T-helper 2 cell treated with Interferon-gamma antibody and Interleukin-4, amounts not matched to agents 100 ng/mL and 5 ng/mL, for 36 hours (primary cell): ENCODE measurements at regions not wholly inside any gene's neighbourhood (a gene's known extent, or its start where the extent isn't known, plus 50 kb on each side); places are given as distances from the start of the nearest gene placed in this dataset.

Experiments used
- intact Hi-C: fragments of 100-400 bp; cut with micrococcal nuclease; formaldehyde crosslinking; loops from one replicate; pipeline ENCODE4 v1.15.1; 2023

GRCh38 chr16:73285436-73286201 is 237.7 kb upstream of the ZFHX3 start:
- intact Hi-C loops: no loop called here

GRCh38 chr16:73280388-73280787 is 232.5 kb upstream of the ZFHX3 start:
- intact Hi-C loops: no loop called here

- intact Hi-C loops: no loop called here
Measured at GRCh38 chr16:73279451-73279850, 231.5 kb upstream of the ZFHX3 start.

GRCh38 chr16:73277071-73277470 is 229.1 kb upstream of the ZFHX3 start:
- intact Hi-C loops: no loop called here

- intact Hi-C loops: no loop called here
Measured at GRCh38 chr16:73275448-73275847, 227.5 kb upstream of the ZFHX3 start.

- intact Hi-C loops: no loop called here
Measured at GRCh38 chr16:73275024-73275423, 227.1 kb upstream of the ZFHX3 start.

GRCh38 chr16:73274140-73274539 is 226.2 kb upstream of the ZFHX3 start:
- intact Hi-C loops: no loop called here

GRCh38 chr16:73268366-73268993 is 220.6 kb upstream of the ZFHX3 start:
- intact Hi-C loops: no loop called here

- intact Hi-C loops: no loop called here
Measured at GRCh38 chr16:73265935-73266334, 218.0 kb upstream of the ZFHX3 start.

- intact Hi-C loops: no loop called here
Measured at GRCh38 chr16:73265124-73265837, 217.4 kb upstream of the ZFHX3 start.

- intact Hi-C loops: no loop called here
Measured at GRCh38 chr16:73262931-73263330, 215.0 kb upstream of the ZFHX3 start.

- intact Hi-C loops: no loop called here
Measured at GRCh38 chr16:73255031-73255430, 207.1 kb upstream of the ZFHX3 start.

GRCh38 chr16:73253922-73254480 is 206.1 kb upstream of the ZFHX3 start:
- intact Hi-C loops: no loop called here

- intact Hi-C loops: no loop called here
Measured at GRCh38 chr16:73252446-73252845, 204.5 kb upstream of the ZFHX3 start.

- intact Hi-C loops: no loop called here
Measured at GRCh38 chr16:73251608-73252007, 203.7 kb upstream of the ZFHX3 start.

GRCh38 chr16:73248316-73248715 is 200.4 kb upstream of the ZFHX3 start:
- intact Hi-C loops: no loop called here

GRCh38 chr16:73240920-73241319 is 193.0 kb upstream of the ZFHX3 start:
- intact Hi-C loops: no loop called here

- intact Hi-C loops: no loop called here
Measured at GRCh38 chr16:73237601-73238000, 189.7 kb upstream of the ZFHX3 start.

GRCh38 chr16:73234496-73234895 is 186.6 kb upstream of the ZFHX3 start:
- intact Hi-C loops: no loop called here

GRCh38 chr16:73233846-73234424 is 186.0 kb upstream of the ZFHX3 start:
- intact Hi-C loops: no loop called here

GRCh38 chr16:73233329-73233765 is 185.4 kb upstream of the ZFHX3 start:
- intact Hi-C loops: no loop called here
